AG04449 (cell line): ENCODE measurements at regions not wholly inside any gene's neighbourhood (a gene's known extent, or its start where the extent isn't known, plus 50 kb on each side); places are given as distances from the start of the nearest gene placed in this dataset.

Experiments used
- CTCF ChIA-PET: fragments of 350-600 bp; formaldehyde crosslinking; extraction: SDS; loops from one replicate; lab custom pipeline; 2021; ENCODE audit warnings: antibody characterized with exemption; lab: Yijun Ruan, JAX
- POLR2A ChIA-PET: fragments of 400-600, 350-600 bp; formaldehyde crosslinking; extraction: SDS; loops from one replicate; lab custom pipeline; 2020; ENCODE audit warnings: antibody characterized with exemption, inconsistent platforms; lab: Yijun Ruan, JAX
- DNase-seq: peaks from one replicate; pipeline ENCODE4 v3.0.0-alpha.2; 2010; ENCODE audit warnings: low read depth, low spot score
- H3K4me3 ChIP-seq: 2 replicates; pipeline ENCODE4 v1.5.1; 2011; ENCODE audit warnings: low read depth, mild to moderate bottlenecking, control low read depth, low read length
- CTCF ChIP-seq: IDR thresholded peaks from one replicate; pipeline ENCODE4 v1.5.1; 2011; ENCODE audit warnings: mild to moderate bottlenecking, moderate library complexity, low read length, control low read depth, inconsistent platforms; ENCODE audit not compliant: insufficient read depth; ENCODE audit errors: missing control alignments

- CTCF ChIA-PET: no interaction called here
- H3K4me3 ChIP-seq: no peak overlapping the region
- DNase-seq: no peak
- POLR2A ChIA-PET: no interaction called here
- TF ChIP-seq CTCF: no peak
Observed at GRCh38 chr11:90849312-90849711, 626.5 kb upstream of the CHORDC1 start.

- CTCF ChIA-PET: no interaction called here
- POLR2A ChIA-PET: no interaction called here
- no peak overlapping the region for H3K4me3 ChIP-seq
- TF ChIP-seq CTCF: no peak
- no peak for DNase-seq
Observed at GRCh38 chr11:90847268-90847886, 624.5 kb upstream of the CHORDC1 start.

- no peak for TF ChIP-seq CTCF
- DNase-seq: no peak
- CTCF ChIA-PET: no interaction called here
- POLR2A ChIA-PET: no interaction called here
- H3K4me3 ChIP-seq: no peak overlapping the region
Observed at GRCh38 chr11:90846628-90847027, 623.8 kb upstream of the CHORDC1 start.

GRCh38 chr11:90845799-90846198 lies 623.0 kb upstream of the CHORDC1 start:
- ChIA-PET POLR2A (no interaction called here), CTCF (no interaction called here)
- DNase-seq: no peak
- TF ChIP-seq CTCF: no peak
- H3K4me3 ChIP-seq: no peak overlapping the region

GRCh38 chr11:90845126-90845525 lies 622.3 kb upstream of the CHORDC1 start:
- no peak for TF ChIP-seq CTCF
- H3K4me3 ChIP-seq: no peak overlapping the region
- POLR2A ChIA-PET: no interaction called here
- no peak for DNase-seq
- CTCF ChIA-PET: no interaction called here

GRCh38 chr11:90844041-90844440 lies 621.2 kb upstream of the CHORDC1 start:
- TF ChIP-seq CTCF: no peak
- POLR2A ChIA-PET: no interaction called here
- CTCF ChIA-PET: no interaction called here
- DNase-seq: no peak
- no peak overlapping the region for H3K4me3 ChIP-seq
